ENCODE measurements at regions not wholly inside any gene's neighbourhood (a gene's known extent, or its start where the extent isn't known, plus 50 kb on each side); places are given as distances from the start of the nearest gene placed in this dataset.

DNA sequence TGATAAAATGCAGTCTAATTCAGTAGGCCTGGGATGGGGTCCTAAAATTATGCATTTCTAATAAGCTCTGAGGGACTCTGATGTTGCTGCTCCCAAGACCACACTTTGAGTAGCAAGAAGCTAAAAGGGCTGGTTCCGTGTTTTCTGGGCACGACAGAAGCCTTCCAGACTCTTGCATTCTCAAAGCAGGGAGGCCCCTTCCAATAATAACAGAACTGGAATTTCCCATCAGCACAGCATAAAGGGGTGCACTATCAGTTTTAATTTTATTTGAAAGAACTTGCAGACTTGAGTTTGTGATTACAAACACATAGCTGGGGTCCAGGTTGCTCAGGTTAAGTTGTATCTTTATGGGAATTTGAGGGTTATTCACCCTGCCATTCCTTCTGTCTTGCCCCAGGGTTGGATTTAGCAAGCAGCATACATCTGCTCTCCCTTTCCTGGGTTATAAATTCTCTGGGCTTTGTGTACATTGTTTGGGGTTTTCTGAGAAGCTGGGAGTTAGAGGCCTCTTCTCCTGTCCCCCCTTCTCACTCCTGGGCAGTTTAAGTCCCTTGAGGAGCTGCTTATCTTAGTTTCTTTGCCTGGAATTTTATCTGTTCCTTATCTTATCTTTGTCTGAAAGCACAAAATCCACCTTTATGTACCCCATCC lies 94.2 kb upstream of the SLC2A1 start:
- Histone ChIP-seq H3K36me3 (ENCODE audit: control insufficient read depth, low read depth, low read length) (no peaks in the 10 kb centered on the region), H3K4me1 (ENCODE audit: control insufficient read depth, low read depth, low read length) (no peaks in the 10 kb centered on the region), H3K4me3 (ENCODE audit: low read length) (no peak overlapping the region), H3K9ac (ENCODE audit: low read length) (no peak overlapping the region), H3K27me3 (ENCODE audit: control insufficient read depth, insufficient read depth, low read length) (no peaks in the 10 kb centered on the region), H3K9me3 (ENCODE audit: control insufficient read depth, low read depth, low read length) (no peaks in the 10 kb centered on the region), H3K27ac (ENCODE audit: low read length) (no peak overlapping the region)

- Histone ChIP-seq H3K4me3 (ENCODE audit: low read length) (no peak overlapping the region), H3K4me1 (ENCODE audit: control insufficient read depth, low read depth, low read length) (no peaks in the 10 kb centered on the region), H3K27ac (ENCODE audit: low read length) (no peak overlapping the region), H3K9me3 (ENCODE audit: control insufficient read depth, low read depth, low read length) (no peaks in the 10 kb centered on the region), H3K9ac (ENCODE audit: low read length) (no peak overlapping the region), H3K27me3 (ENCODE audit: control insufficient read depth, insufficient read depth, low read length) (no peaks in the 10 kb centered on the region), H3K36me3 (ENCODE audit: control insufficient read depth, low read depth, low read length) (no peaks in the 10 kb centered on the region)
These were observed 93.7 kb upstream of the SLC2A1 start for GRCh38 chr1:43052322-43052721.

GRCh38 chr1:43049481-43049880 lies 90.8 kb upstream of the SLC2A1 start:
- Histone ChIP-seq H3K4me3 (ENCODE audit: low read length) (no peak overlapping the region), H3K9me3 (ENCODE audit: control insufficient read depth, low read depth, low read length) (no peaks in the 10 kb centered on the region), H3K4me1 (ENCODE audit: control insufficient read depth, low read depth, low read length) (no peaks in the 10 kb centered on the region), H3K9ac (ENCODE audit: low read length) (no peak overlapping the region), H3K27me3 (ENCODE audit: control insufficient read depth, insufficient read depth, low read length) (no peaks in the 10 kb centered on the region), H3K36me3 (ENCODE audit: control insufficient read depth, low read depth, low read length) (no peaks in the 10 kb centered on the region), H3K27ac (ENCODE audit: low read length) (no peak overlapping the region)

- Histone ChIP-seq H3K9me3 (ENCODE audit: control insufficient read depth, low read depth, low read length) (no peaks in the 10 kb centered on the region), H3K27me3 (ENCODE audit: control insufficient read depth, insufficient read depth, low read length) (no peaks in the 10 kb centered on the region), H3K4me3 (ENCODE audit: low read length) (no peak overlapping the region), H3K36me3 (ENCODE audit: control insufficient read depth, low read depth, low read length) (no peaks in the 10 kb centered on the region), H3K27ac (ENCODE audit: low read length) (no peak overlapping the region), H3K9ac (ENCODE audit: low read length) (no peak overlapping the region), H3K4me1 (ENCODE audit: control insufficient read depth, low read depth, low read length) (no peaks in the 10 kb centered on the region)
These were observed 89.9 kb upstream of the SLC2A1 start for GRCh38 chr1:43048601-43049011.

DNA sequence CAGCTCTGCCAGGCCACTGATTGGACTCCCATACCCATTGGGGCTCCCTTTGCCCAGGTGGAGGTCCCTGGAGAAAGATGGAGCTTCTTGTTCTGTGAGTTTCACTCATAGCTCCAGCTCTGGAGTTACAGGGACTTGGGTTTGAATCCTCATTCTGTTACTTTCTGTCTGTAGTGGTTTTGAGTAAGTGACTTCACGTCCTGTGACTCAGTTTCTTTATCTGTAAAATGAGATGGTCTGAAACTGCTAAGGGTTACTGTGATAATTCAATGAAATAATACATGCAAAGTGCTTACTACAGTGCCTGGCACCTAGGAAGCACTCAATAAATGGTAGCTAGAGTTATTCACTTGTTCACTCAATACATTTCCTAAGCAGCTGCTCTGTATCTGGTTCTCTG lies 88.5 kb upstream of the SLC2A1 start:
- Histone ChIP-seq H3K9ac (ENCODE audit: low read length) (no peak overlapping the region), H3K27ac (ENCODE audit: low read length) (no peak overlapping the region), H3K27me3 (ENCODE audit: control insufficient read depth, insufficient read depth, low read length) (no peaks in the 10 kb centered on the region), H3K4me1 (ENCODE audit: control insufficient read depth, low read depth, low read length) (no peaks in the 10 kb centered on the region), H3K4me3 (ENCODE audit: low read length) (no peak overlapping the region), H3K9me3 (ENCODE audit: control insufficient read depth, low read depth, low read length) (no peaks in the 10 kb centered on the region), H3K36me3 (ENCODE audit: control insufficient read depth, low read depth, low read length) (no peaks in the 10 kb centered on the region)

DNA sequence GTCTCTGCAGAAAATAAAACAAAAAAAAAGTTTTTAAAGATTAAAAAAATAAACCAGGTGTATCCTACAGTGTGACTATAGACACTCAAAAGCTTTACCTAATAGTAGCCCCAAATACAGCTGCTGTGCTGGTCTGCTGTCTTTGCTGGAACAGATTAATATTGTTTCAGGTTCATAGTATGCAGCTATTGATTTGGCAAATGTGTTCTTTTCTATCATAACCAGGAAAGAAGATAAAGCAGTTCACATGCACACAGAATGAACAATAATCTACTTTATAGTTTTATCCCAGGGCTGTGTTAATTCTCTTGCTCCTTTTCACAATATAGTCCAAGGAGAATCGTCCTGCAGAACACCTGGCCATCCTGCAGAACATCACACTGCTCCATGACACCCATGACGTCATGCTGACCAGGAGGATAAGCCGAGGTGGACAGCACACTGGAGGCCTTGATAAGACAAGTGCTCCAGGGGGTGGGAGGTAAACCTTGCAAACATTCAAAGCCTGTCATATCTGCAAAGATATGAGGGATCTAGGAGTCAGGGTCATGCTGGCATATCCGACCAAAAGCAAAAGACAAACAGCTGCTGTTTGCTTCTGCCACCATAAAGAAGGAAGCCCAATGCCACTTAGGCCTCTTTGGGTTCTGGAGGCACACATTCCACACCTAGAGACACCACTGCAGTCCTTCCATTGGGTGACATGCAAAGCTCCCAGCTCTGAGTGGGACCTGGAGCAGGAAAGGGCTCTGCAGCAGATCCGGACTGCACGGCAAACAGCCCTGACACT lies 86.1 kb upstream of the SLC2A1 start:
- Histone ChIP-seq H3K9me3 (ENCODE audit: control insufficient read depth, low read depth, low read length) (no peaks in the 10 kb centered on the region), H3K27ac (ENCODE audit: low read length) (no peak overlapping the region)

GRCh38 chr1:43043695-43044094 lies 85.0 kb upstream of the SLC2A1 start:
- Histone ChIP-seq H3K4me1 (ENCODE audit: control insufficient read depth, low read depth, low read length) (peaks cover 8% of the 10 kb centered on the region), H3K27ac (ENCODE audit: low read length) (no peak overlapping the region), H3K9me3 (ENCODE audit: control insufficient read depth, low read depth, low read length) (no peaks in the 10 kb centered on the region), H3K36me3 (ENCODE audit: control insufficient read depth, low read depth, low read length) (no peaks in the 10 kb centered on the region), H3K4me3 (ENCODE audit: low read length) (no peak overlapping the region), H3K9ac (ENCODE audit: low read length) (no peak overlapping the region), H3K27me3 (ENCODE audit: control insufficient read depth, insufficient read depth, low read length) (no peaks in the 10 kb centered on the region)

More for the DNA sequence above, 86.1 kb upstream of the SLC2A1 start:
- no peaks in the 10 kb centered on the region for H3K4me1 ChIP-seq (ENCODE audit: control insufficient read depth, low read depth, low read length)
- H3K4me3 ChIP-seq (ENCODE audit: low read length), result no peak overlapping the region
- no peak overlapping the region for H3K9ac ChIP-seq (ENCODE audit: low read length)
- H3K36me3 ChIP-seq (ENCODE audit: control insufficient read depth, low read depth, low read length), result no peaks in the 10 kb centered on the region
- no peaks in the 10 kb centered on the region for H3K27me3 ChIP-seq (ENCODE audit: control insufficient read depth, insufficient read depth, low read length)

DNA sequence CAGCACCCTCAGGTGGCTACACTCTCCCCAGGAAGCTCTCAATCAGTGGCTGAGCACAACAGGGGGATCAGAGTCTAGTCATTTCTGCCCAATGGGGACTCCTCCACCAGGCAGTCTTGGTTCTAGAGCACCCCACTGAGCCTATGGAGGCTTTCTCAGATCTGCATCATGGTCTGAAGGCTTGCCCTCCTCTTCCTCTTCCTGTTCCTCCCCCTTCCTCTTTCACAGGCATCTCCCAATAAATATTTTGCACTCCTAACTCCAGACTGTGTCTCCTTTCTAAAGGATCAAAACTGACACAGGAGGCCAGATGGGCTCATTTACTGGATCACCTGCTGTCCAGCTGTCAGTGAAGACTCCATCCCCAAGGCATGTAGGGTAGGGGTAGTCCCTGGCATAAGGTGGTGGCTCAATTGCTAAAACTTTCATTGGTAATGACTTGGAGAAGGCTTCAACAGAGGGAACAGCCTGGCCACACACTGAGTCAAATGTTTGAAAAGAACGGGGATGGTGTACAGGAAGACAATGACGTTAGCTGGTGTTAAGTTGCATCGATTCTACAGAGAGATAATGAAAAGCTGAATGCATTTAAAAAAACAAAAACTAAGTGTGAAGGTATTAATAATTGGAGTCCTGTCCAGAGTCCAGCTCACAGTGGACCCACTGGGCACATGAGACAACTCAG lies 84.2 kb upstream of the SLC2A1 start:
- Histone ChIP-seq H3K4me1 (ENCODE audit: control insufficient read depth, low read depth, low read length) (peaks cover 9% of the 10 kb centered on the region), H3K9me3 (ENCODE audit: control insufficient read depth, low read depth, low read length) (no peaks in the 10 kb centered on the region), H3K27me3 (ENCODE audit: control insufficient read depth, insufficient read depth, low read length) (no peaks in the 10 kb centered on the region), H3K4me3 (ENCODE audit: low read length) (no peak overlapping the region), H3K27ac (ENCODE audit: low read length) (no peak overlapping the region), H3K36me3 (ENCODE audit: control insufficient read depth, low read depth, low read length) (no peaks in the 10 kb centered on the region), H3K9ac (ENCODE audit: low read length) (no peak overlapping the region)

GRCh38 chr1:43042127-43042526 lies 83.5 kb upstream of the SLC2A1 start:
- Histone ChIP-seq H3K4me3 (ENCODE audit: low read length) (no peak overlapping the region), H3K9me3 (ENCODE audit: control insufficient read depth, low read depth, low read length) (no peaks in the 10 kb centered on the region), H3K27me3 (ENCODE audit: control insufficient read depth, insufficient read depth, low read length) (no peaks in the 10 kb centered on the region), H3K36me3 (ENCODE audit: control insufficient read depth, low read depth, low read length) (no peaks in the 10 kb centered on the region), H3K4me1 (ENCODE audit: control insufficient read depth, low read depth, low read length) (peaks cover 9% of the 10 kb centered on the region), H3K9ac (ENCODE audit: low read length) (no peak overlapping the region), H3K27ac (ENCODE audit: low read length) (no peak overlapping the region)

DNA sequence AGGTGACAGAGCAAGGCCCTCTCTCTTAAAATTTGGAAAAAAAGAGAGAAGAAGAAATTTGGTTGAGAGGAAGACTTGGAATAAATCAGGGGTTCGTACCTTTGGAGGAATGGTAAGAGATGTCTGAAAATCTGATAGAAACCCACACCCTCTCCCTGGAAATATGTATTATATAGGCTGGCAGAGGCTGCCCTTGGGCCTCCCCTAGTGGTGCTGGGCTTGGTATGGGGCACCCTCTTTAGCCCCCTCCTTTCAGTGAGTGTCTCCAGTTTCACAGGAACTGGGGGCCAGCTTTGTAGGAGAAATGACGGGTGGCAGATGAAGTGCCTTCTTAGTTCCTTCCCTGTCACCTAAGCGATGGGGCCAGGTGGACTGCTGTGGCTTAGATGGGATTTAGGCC lies 82.9 kb upstream of the SLC2A1 start:
- Histone ChIP-seq H3K27ac (ENCODE audit: low read length) (no peak overlapping the region), H3K36me3 (ENCODE audit: control insufficient read depth, low read depth, low read length) (no peaks in the 10 kb centered on the region), H3K9me3 (ENCODE audit: control insufficient read depth, low read depth, low read length) (no peaks in the 10 kb centered on the region), H3K4me1 (ENCODE audit: control insufficient read depth, low read depth, low read length) (peaks cover 11% of the 10 kb centered on the region), H3K4me3 (ENCODE audit: low read length) (no peak overlapping the region), H3K9ac (ENCODE audit: low read length) (no peak overlapping the region), H3K27me3 (ENCODE audit: control insufficient read depth, insufficient read depth, low read length) (no peaks in the 10 kb centered on the region)

- H3K27ac ChIP-seq (ENCODE audit: low read length), result no peak overlapping the region
- H3K36me3 ChIP-seq (ENCODE audit: control insufficient read depth, low read depth, low read length), result no peaks in the 10 kb centered on the region
- H3K27me3 ChIP-seq (ENCODE audit: control insufficient read depth, insufficient read depth, low read length), result no peaks in the 10 kb centered on the region
- peaks cover 23% of the 10 kb centered on the region for H3K4me1 ChIP-seq (ENCODE audit: control insufficient read depth, low read depth, low read length)
- H3K9ac ChIP-seq (ENCODE audit: low read length), result no peak overlapping the region
- no peak overlapping the region for H3K4me3 ChIP-seq (ENCODE audit: low read length)
- no peaks in the 10 kb centered on the region for H3K9me3 ChIP-seq (ENCODE audit: control insufficient read depth, low read depth, low read length)
These were observed 80.8 kb upstream of the SLC2A1 start for GRCh38 chr1:43039228-43040055.

All from iPS-18a (cell line).